ENCODE measurements at regions not wholly inside any gene's neighbourhood (a gene's known extent, or its start where the extent isn't known, plus 50 kb on each side); places are given as distances from the start of the nearest gene placed in this dataset.

- Histone ChIP-seq H3K4me3 (ENCODE audit: low read length) (no peak overlapping the region), H3K9me3 (ENCODE audit: low read length) (no peaks in the 10 kb centered on the region), H3K27me3 (ENCODE audit: insufficient read depth, low read length, poor library complexity, severe bottlenecking) (no peaks in the 10 kb centered on the region), H3K4me1 (ENCODE audit: insufficient read depth, low read length) (no peaks in the 10 kb centered on the region), H3K27ac (ENCODE audit: low read depth, low read length) (no peak overlapping the region), H3K36me3 (ENCODE audit: insufficient read depth, low read length) (no peaks in the 10 kb centered on the region)
- no peak for DNase-seq
- no peaks in the 10 kb centered on the region for H3K36me3 Mint-ChIP-seq
- H3K9me3 Mint-ChIP-seq = peaks cover 4 to 16% (median 14%) of the 10 kb centered on the region in 5 donors
- H3K27me3 Mint-ChIP-seq = no peaks in the 10 kb centered on the region
- ChIA-PET POLR2A (no interaction called here), CTCF (no interaction called here)
- no peaks in the 10 kb centered on the region for H3K4me1 Mint-ChIP-seq
- no peak overlapping the region for H3K27ac Mint-ChIP-seq
- no peak overlapping the region for H3K4me3 Mint-ChIP-seq
Observed at GRCh38 chrX:5644776-5645175, 583.9 kb downstream of the NLGN4X start.

GRCh38 chrX:5640071-5640470, 588.6 kb downstream of the NLGN4X start:
- DNase-seq = no peak
- H3K36me3 Mint-ChIP-seq = no peaks in the 10 kb centered on the region
- no peak overlapping the region for H3K4me3 Mint-ChIP-seq
- Histone ChIP-seq H3K27me3 (ENCODE audit: insufficient read depth, low read length, poor library complexity, severe bottlenecking) (no peaks in the 10 kb centered on the region), H3K27ac (ENCODE audit: low read depth, low read length) (no peak overlapping the region), H3K4me3 (ENCODE audit: low read length) (no peak overlapping the region), H3K9me3 (ENCODE audit: low read length) (no peaks in the 10 kb centered on the region), H3K36me3 (ENCODE audit: insufficient read depth, low read length) (no peaks in the 10 kb centered on the region), H3K4me1 (ENCODE audit: insufficient read depth, low read length) (no peaks in the 10 kb centered on the region)
- H3K4me1 Mint-ChIP-seq = no peaks in the 10 kb centered on the region
- H3K27me3 Mint-ChIP-seq = no peaks in the 10 kb centered on the region
- no peak overlapping the region for H3K27ac Mint-ChIP-seq
- POLR2A ChIA-PET = no interaction called here
- H3K9me3 Mint-ChIP-seq = peaks cover 0 to 10% (median 5%) of the 10 kb centered on the region in 5 donors
- CTCF ChIA-PET = no interaction called here

GRCh38 chrX:5638572-5638971, 590.1 kb downstream of the NLGN4X start:
- Histone ChIP-seq H3K4me3 (ENCODE audit: low read length) (no peak overlapping the region), H3K36me3 (ENCODE audit: insufficient read depth, low read length) (no peaks in the 10 kb centered on the region), H3K9me3 (ENCODE audit: low read length) (no peaks in the 10 kb centered on the region), H3K27me3 (ENCODE audit: insufficient read depth, low read length, poor library complexity, severe bottlenecking) (no peaks in the 10 kb centered on the region), H3K4me1 (ENCODE audit: insufficient read depth, low read length) (no peaks in the 10 kb centered on the region), H3K27ac (ENCODE audit: low read depth, low read length) (no peak overlapping the region)
- Mint-ChIP-seq H3K4me1 (no peaks in the 10 kb centered on the region), H3K27ac (no peak overlapping the region), H3K27me3 (no peaks in the 10 kb centered on the region), H3K9me3 (peaks cover 2 to 7% (median 5%) of the 10 kb centered on the region in 5 donors), H3K36me3 (no peaks in the 10 kb centered on the region), H3K4me3 (no peak overlapping the region)
- ChIA-PET CTCF (no interaction called here), POLR2A (no interaction called here)
- DNase-seq = no peak

GRCh38 chrX:5632887-5633286, 595.8 kb downstream of the NLGN4X start:
- H3K36me3 ChIP-seq (ENCODE audit: insufficient read depth, low read length) = no peaks in the 10 kb centered on the region
- Mint-ChIP-seq H3K27me3 (no peaks in the 10 kb centered on the region), H3K4me1 (no peaks in the 10 kb centered on the region), H3K36me3 (no peaks in the 10 kb centered on the region), H3K9me3 (peaks cover 0 to 9% (median 6%) of the 10 kb centered on the region in 5 donors), H3K4me3 (no peak overlapping the region), H3K27ac (no peak overlapping the region)
- ChIA-PET CTCF (no interaction called here), POLR2A (no interaction called here)
- H3K4me1 ChIP-seq (ENCODE audit: insufficient read depth, low read length) = no peaks in the 10 kb centered on the region
- no peaks in the 10 kb centered on the region for H3K27me3 ChIP-seq (ENCODE audit: insufficient read depth, low read length, poor library complexity, severe bottlenecking)
- no peak overlapping the region for H3K4me3 ChIP-seq (ENCODE audit: low read length)
- no peak for DNase-seq
- no peaks in the 10 kb centered on the region for H3K9me3 ChIP-seq (ENCODE audit: low read length)
- H3K27ac ChIP-seq (ENCODE audit: low read depth, low read length) = no peak overlapping the region

GRCh38 chrX:5632061-5632614, 596.5 kb downstream of the NLGN4X start:
- ChIA-PET POLR2A (no interaction called here), CTCF (no interaction called here)
- Mint-ChIP-seq H3K36me3 (no peaks in the 10 kb centered on the region), H3K4me3 (no peak overlapping the region), H3K27me3 (no peaks in the 10 kb centered on the region), H3K9me3 (peaks cover 0 to 9% (median 6%) of the 10 kb centered on the region in 5 donors), H3K27ac (no peak overlapping the region), H3K4me1 (no peaks in the 10 kb centered on the region)
- H3K4me3 ChIP-seq (ENCODE audit: low read length) = no peak overlapping the region
- H3K4me1 ChIP-seq (ENCODE audit: insufficient read depth, low read length) = no peaks in the 10 kb centered on the region
- DNase-seq = no peak
- no peaks in the 10 kb centered on the region for H3K9me3 ChIP-seq (ENCODE audit: low read length)
- no peaks in the 10 kb centered on the region for H3K36me3 ChIP-seq (ENCODE audit: insufficient read depth, low read length)
- H3K27ac ChIP-seq (ENCODE audit: low read depth, low read length) = no peak overlapping the region
- no peaks in the 10 kb centered on the region for H3K27me3 ChIP-seq (ENCODE audit: insufficient read depth, low read length, poor library complexity, severe bottlenecking)

GRCh38 chrX:5617666-5618065, 611.0 kb downstream of the NLGN4X start:
- no peaks in the 10 kb centered on the region for H3K27me3 Mint-ChIP-seq
- Histone ChIP-seq H3K36me3 (ENCODE audit: insufficient read depth, low read length) (no peaks in the 10 kb centered on the region), H3K27ac (ENCODE audit: low read depth, low read length) (no peak overlapping the region), H3K4me3 (ENCODE audit: low read length) (no peak overlapping the region), H3K9me3 (ENCODE audit: low read length) (no peaks in the 10 kb centered on the region), H3K4me1 (ENCODE audit: insufficient read depth, low read length) (no peaks in the 10 kb centered on the region), H3K27me3 (ENCODE audit: insufficient read depth, low read length, poor library complexity, severe bottlenecking) (no peaks in the 10 kb centered on the region)
- ChIA-PET POLR2A (no interaction called here), CTCF (no interaction called here)
- no peak for DNase-seq
- H3K9me3 Mint-ChIP-seq = peaks cover 2 to 11% (median 4%) of the 10 kb centered on the region in 5 donors
- H3K4me1 Mint-ChIP-seq = no peaks in the 10 kb centered on the region
- H3K4me3 Mint-ChIP-seq = no peak overlapping the region
- H3K36me3 Mint-ChIP-seq = no peaks in the 10 kb centered on the region
- no peak overlapping the region for H3K27ac Mint-ChIP-seq

- Mint-ChIP-seq H3K27me3 (no peaks in the 10 kb centered on the region), H3K27ac (no peak overlapping the region), H3K9me3 (peaks cover 4 to 16% (median 8%) of the 10 kb centered on the region in 5 donors), H3K36me3 (no peaks in the 10 kb centered on the region), H3K4me3 (no peak overlapping the region), H3K4me1 (no peaks in the 10 kb centered on the region)
- Histone ChIP-seq H3K4me3 (ENCODE audit: low read length) (no peak overlapping the region), H3K27me3 (ENCODE audit: insufficient read depth, low read length, poor library complexity, severe bottlenecking) (no peaks in the 10 kb centered on the region), H3K36me3 (ENCODE audit: insufficient read depth, low read length) (no peaks in the 10 kb centered on the region), H3K27ac (ENCODE audit: low read depth, low read length) (no peak overlapping the region), H3K4me1 (ENCODE audit: insufficient read depth, low read length) (no peaks in the 10 kb centered on the region), H3K9me3 (ENCODE audit: low read length) (no peaks in the 10 kb centered on the region)
- ChIA-PET POLR2A (no interaction called here), CTCF (no interaction called here)
- DNase-seq = no peak
Observed at GRCh38 chrX:5595570-5595969, 633.1 kb downstream of the NLGN4X start.

GRCh38 chrX:5586726-5587125, 641.9 kb downstream of the NLGN4X start:
- H3K9me3 Mint-ChIP-seq = peaks cover 0 to 8% (median 5%) of the 10 kb centered on the region in 5 donors
- H3K36me3 ChIP-seq (ENCODE audit: insufficient read depth, low read length) = no peaks in the 10 kb centered on the region
- no peaks in the 10 kb centered on the region for H3K4me1 ChIP-seq (ENCODE audit: insufficient read depth, low read length)
- no peak for DNase-seq
- no peak overlapping the region for H3K4me3 Mint-ChIP-seq
- no peaks in the 10 kb centered on the region for H3K9me3 ChIP-seq (ENCODE audit: low read length)
- ChIA-PET POLR2A (no interaction called here), CTCF (no interaction called here)
- no peaks in the 10 kb centered on the region for H3K36me3 Mint-ChIP-seq
- no peaks in the 10 kb centered on the region for H3K27me3 ChIP-seq (ENCODE audit: insufficient read depth, low read length, poor library complexity, severe bottlenecking)
- H3K4me1 Mint-ChIP-seq = no peaks in the 10 kb centered on the region
- H3K27ac ChIP-seq (ENCODE audit: low read depth, low read length) = no peak overlapping the region
- no peak overlapping the region for H3K4me3 ChIP-seq (ENCODE audit: low read length)
- no peak overlapping the region for H3K27ac Mint-ChIP-seq
- H3K27me3 Mint-ChIP-seq = no peaks in the 10 kb centered on the region

GRCh38 chrX:5575407-5575806, 653.3 kb downstream of the NLGN4X start:
- DNase-seq = no peak
- no peak overlapping the region for H3K27ac ChIP-seq (ENCODE audit: low read depth, low read length)
- H3K4me1 ChIP-seq (ENCODE audit: insufficient read depth, low read length) = no peaks in the 10 kb centered on the region
- no peaks in the 10 kb centered on the region for H3K36me3 Mint-ChIP-seq
- POLR2A ChIA-PET = no interaction called here
- no peak overlapping the region for H3K4me3 Mint-ChIP-seq
- no peaks in the 10 kb centered on the region for H3K36me3 ChIP-seq (ENCODE audit: insufficient read depth, low read length)
- H3K27me3 Mint-ChIP-seq = no peaks in the 10 kb centered on the region
- no peak overlapping the region for H3K4me3 ChIP-seq (ENCODE audit: low read length)
- peaks cover 0 to 6% (median 0%) of the 10 kb centered on the region in 5 donors for H3K9me3 Mint-ChIP-seq
- no peaks in the 10 kb centered on the region for H3K4me1 Mint-ChIP-seq
- CTCF ChIA-PET = no interaction called here
- no peak overlapping the region for H3K27ac Mint-ChIP-seq
- no peaks in the 10 kb centered on the region for H3K9me3 ChIP-seq (ENCODE audit: low read length)
- H3K27me3 ChIP-seq (ENCODE audit: insufficient read depth, low read length, poor library complexity, severe bottlenecking) = no peaks in the 10 kb centered on the region

All from CD8-positive, alpha-beta memory T cell (primary cell).